Lower leg skin (tissue), 3 donors: ENCODE measurements at regions not wholly inside any gene's neighbourhood (a gene's known extent, or its start where the extent isn't known, plus 50 kb on each side); places are given as distances from the start of the nearest gene placed in this dataset.

ENCODE experiments used
- CTCF ChIP-seq, 3 donors: fragments of 450-650 bp; IDR thresholded peaks; one replicate each; pipeline ENCODE4 v1.5.1; 2016; ENCODE audit warnings: antibody characterized with exemption in 3 of 3, mild to moderate bottlenecking in 3 of 3, moderate library complexity in 2 of 3
- POLR2A ChIP-seq, 2 donors: fragments of 450-650 bp; IDR thresholded peaks; one replicate each; pipeline ENCODE4 v1.6.1; 2016 to 2017; ENCODE audit warnings: antibody characterized with exemption in 2 of 2, mild to moderate bottlenecking in 1 of 2, moderate library complexity in 1 of 2

DNA sequence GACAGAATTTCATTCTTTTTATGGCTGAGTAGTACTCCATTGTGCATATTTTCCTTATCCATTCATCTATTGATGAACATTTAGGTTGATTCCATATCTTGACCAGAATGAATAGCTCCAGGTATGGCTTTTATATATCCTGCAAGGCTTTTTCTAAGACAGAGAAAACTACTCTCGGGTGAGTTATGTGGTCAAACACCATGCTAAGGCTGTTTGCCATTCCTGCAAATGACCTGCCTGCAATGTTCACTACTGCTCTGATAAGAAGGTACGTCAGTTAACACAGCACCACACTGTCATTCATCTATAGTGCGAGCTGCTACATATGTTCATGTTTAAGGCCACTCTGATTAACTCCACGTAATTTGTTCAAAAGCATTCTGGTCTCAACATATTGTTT lies 256.8 kb upstream of the RGMB start:
- no peak for TF ChIP-seq CTCF (IDR thresholded peaks at IDR 0.05)
- TF ChIP-seq POLR2A (IDR thresholded peaks at IDR 0.05) = no peak
